ENCODE measurements at regions not wholly inside any gene's neighbourhood (a gene's known extent, or its start where the extent isn't known, plus 50 kb on each side); places are given as distances from the start of the nearest gene placed in this dataset.

GRCh38 chr12:47558625-47559345, 147.0 kb downstream of the RPAP3 start:
- DNase-seq (ENCODE audit: low read depth), result no peak

GRCh38 chr12:47557386-47557785, 148.4 kb downstream of the RPAP3 start:
- DNase-seq (ENCODE audit: low read depth), result no peak

GRCh38 chr12:47556261-47557030, 149.4 kb downstream of the RPAP3 start:
- no peak for DNase-seq (ENCODE audit: low read depth)

- no peak for DNase-seq (ENCODE audit: low read depth)
Measured at GRCh38 chr12:47554046-47554653, 151.7 kb downstream of the RPAP3 start.

GRCh38 chr12:47553266-47553665, 152.6 kb downstream of the RPAP3 start:
- DNase-seq (ENCODE audit: low read depth), result no peak

GRCh38 chr12:47551426-47551851, 154.4 kb downstream of the RPAP3 start:
- DNase-seq (ENCODE audit: low read depth), result no peak

GRCh38 chr12:47549258-47549657, 156.6 kb downstream of the RPAP3 start:
- no peak for DNase-seq (ENCODE audit: low read depth)

GRCh38 chr12:47548401-47548800, 157.4 kb downstream of the RPAP3 start:
- no peak for DNase-seq (ENCODE audit: low read depth)

GRCh38 chr12:47547077-47547476, 158.8 kb downstream of the RPAP3 start:
- no peak for DNase-seq (ENCODE audit: low read depth)

- no peak for DNase-seq (ENCODE audit: low read depth)
Measured at GRCh38 chr12:47545938-47546609, 159.8 kb downstream of the RPAP3 start.

- no peak for DNase-seq (ENCODE audit: low read depth)
Measured at GRCh38 chr12:47534695-47535094, 171.1 kb downstream of the RPAP3 start.

- DNase-seq (ENCODE audit: low read depth), result no peak
Measured at GRCh38 chr12:47530050-47530449, 175.8 kb downstream of the RPAP3 start.

GRCh38 chr12:47527816-47528215, 178.0 kb downstream of the RPAP3 start:
- DNase-seq (ENCODE audit: low read depth), result no peak

GRCh38 chr12:47520029-47520428, 185.8 kb downstream of the RPAP3 start:
- DNase-seq (ENCODE audit: low read depth), result no peak

GRCh38 chr12:47517122-47517521, 188.7 kb downstream of the RPAP3 start:
- DNase-seq (ENCODE audit: low read depth), result no peak

GRCh38 chr12:47509398-47509851, 196.4 kb downstream of the RPAP3 start:
- no peak for DNase-seq (ENCODE audit: low read depth)

- DNase-seq (ENCODE audit: low read depth), result no peak
Measured at GRCh38 chr12:47507221-47507620, 198.6 kb downstream of the RPAP3 start.

- DNase-seq (ENCODE audit: low read depth), result no peak
Measured at GRCh38 chr12:47504775-47505446, 200.9 kb downstream of the RPAP3 start.

GRCh38 chr12:47493801-47494200, 212.0 kb downstream of the RPAP3 start:
- no peak for DNase-seq (ENCODE audit: low read depth)

- DNase-seq (ENCODE audit: low read depth), result no peak
Measured at GRCh38 chr12:47491516-47492305, 214.1 kb downstream of the RPAP3 start.

GRCh38 chr12:47488888-47489287, 216.9 kb downstream of the RPAP3 start:
- DNase-seq (ENCODE audit: low read depth), result no peak

Measured in activated T-cell treated with anti-CD3 and anti-CD28 coated beads for 1 hour (primary cell).